ENCODE measurements at regions not wholly inside any gene's neighbourhood (a gene's known extent, or its start where the extent isn't known, plus 50 kb on each side); places are given as distances from the start of the nearest gene placed in this dataset.

- TF ChIP-seq CTCF (IDR thresholded peaks at IDR 0.05), result no peak
- TF ChIP-seq POLR2A (IDR thresholded peaks at IDR 0.05), result no peak
- no peak for TF ChIP-seq POLR2AphosphoS5 (IDR thresholded peaks at IDR 0.05)
- no peak for TF ChIP-seq EP300 (IDR thresholded peaks at IDR 0.05)
Observed at GRCh38 chr4:127000110-127000509, 632.6 kb upstream of the INTU start.
